ENCODE measurements at regions not wholly inside any gene's neighbourhood (a gene's known extent, or its start where the extent isn't known, plus 50 kb on each side); places are given as distances from the start of the nearest gene placed in this dataset.

GRCh38 chr11:11135820-11136476, 217.1 kb downstream of the CSNK2A3 start:
- DNase-seq = no peak

- DNase-seq = no peak
Measured at GRCh38 chr11:11129118-11129517, 223.9 kb downstream of the CSNK2A3 start.

- DNase-seq = no peak
Measured at GRCh38 chr11:11125618-11126017, 227.4 kb downstream of the CSNK2A3 start.

GRCh38 chr11:11122749-11123148, 230.3 kb downstream of the CSNK2A3 start:
- no peak for DNase-seq

GRCh38 chr11:11119917-11120316, 233.1 kb downstream of the CSNK2A3 start:
- DNase-seq = no peak

GRCh38 chr11:11117730-11118129, 235.3 kb downstream of the CSNK2A3 start:
- DNase-seq = no peak

- no peak for DNase-seq
Measured at GRCh38 chr11:11115475-11115874, 237.6 kb downstream of the CSNK2A3 start.

GRCh38 chr11:11113626-11114025, 239.4 kb downstream of the CSNK2A3 start:
- DNase-seq = no peak

GRCh38 chr11:11108026-11108425, 245.0 kb downstream of the CSNK2A3 start:
- DNase-seq = no peak

GRCh38 chr11:11107076-11107723, 245.8 kb downstream of the CSNK2A3 start:
- DNase-seq = no peak

GRCh38 chr11:11105361-11105760, 247.5 kb upstream of the ZBED5 start:
- no peak for DNase-seq

GRCh38 chr11:11095831-11096723, 238.2 kb upstream of the ZBED5 start:
- no peak for DNase-seq

- DNase-seq = no peak
Measured at GRCh38 chr11:11090495-11090894, 232.6 kb upstream of the ZBED5 start.

GRCh38 chr11:11089805-11090204, 232.0 kb upstream of the ZBED5 start:
- DNase-seq = no peak

GRCh38 chr11:11086979-11087378, 229.1 kb upstream of the ZBED5 start:
- DNase-seq = no peak

- no peak for DNase-seq
Measured at GRCh38 chr11:11085580-11085979, 227.7 kb upstream of the ZBED5 start.

- no peak for DNase-seq
Measured at GRCh38 chr11:11084337-11084736, 226.5 kb upstream of the ZBED5 start.

GRCh38 chr11:11083441-11083840, 225.6 kb upstream of the ZBED5 start:
- no peak for DNase-seq

GRCh38 chr11:11082646-11083045, 224.8 kb upstream of the ZBED5 start:
- no peak for DNase-seq

- DNase-seq = no peak
Measured at GRCh38 chr11:11081776-11082175, 223.9 kb upstream of the ZBED5 start.

- no peak for DNase-seq
Measured at GRCh38 chr11:11081288-11081687, 223.4 kb upstream of the ZBED5 start.

GRCh38 chr11:11078344-11079086, 220.7 kb upstream of the ZBED5 start:
- no peak for DNase-seq

GRCh38 chr11:11077898-11078297, 220.0 kb upstream of the ZBED5 start:
- no peak for DNase-seq
